CMK (cell line): ENCODE measurements at regions not wholly inside any gene's neighbourhood (a gene's known extent, or its start where the extent isn't known, plus 50 kb on each side); places are given as distances from the start of the nearest gene placed in this dataset.
"Not testable (repeated sequence)": the region's sequence is repeated elsewhere in the genome, so short reads cannot be mapped to it uniquely, and the experiment has no call there.

Experiments used
- DNase-seq: peaks from one replicate; pipeline ENCODE4 v3.0.0-alpha.2; 2010; ENCODE audit warnings: low read depth

DNA sequence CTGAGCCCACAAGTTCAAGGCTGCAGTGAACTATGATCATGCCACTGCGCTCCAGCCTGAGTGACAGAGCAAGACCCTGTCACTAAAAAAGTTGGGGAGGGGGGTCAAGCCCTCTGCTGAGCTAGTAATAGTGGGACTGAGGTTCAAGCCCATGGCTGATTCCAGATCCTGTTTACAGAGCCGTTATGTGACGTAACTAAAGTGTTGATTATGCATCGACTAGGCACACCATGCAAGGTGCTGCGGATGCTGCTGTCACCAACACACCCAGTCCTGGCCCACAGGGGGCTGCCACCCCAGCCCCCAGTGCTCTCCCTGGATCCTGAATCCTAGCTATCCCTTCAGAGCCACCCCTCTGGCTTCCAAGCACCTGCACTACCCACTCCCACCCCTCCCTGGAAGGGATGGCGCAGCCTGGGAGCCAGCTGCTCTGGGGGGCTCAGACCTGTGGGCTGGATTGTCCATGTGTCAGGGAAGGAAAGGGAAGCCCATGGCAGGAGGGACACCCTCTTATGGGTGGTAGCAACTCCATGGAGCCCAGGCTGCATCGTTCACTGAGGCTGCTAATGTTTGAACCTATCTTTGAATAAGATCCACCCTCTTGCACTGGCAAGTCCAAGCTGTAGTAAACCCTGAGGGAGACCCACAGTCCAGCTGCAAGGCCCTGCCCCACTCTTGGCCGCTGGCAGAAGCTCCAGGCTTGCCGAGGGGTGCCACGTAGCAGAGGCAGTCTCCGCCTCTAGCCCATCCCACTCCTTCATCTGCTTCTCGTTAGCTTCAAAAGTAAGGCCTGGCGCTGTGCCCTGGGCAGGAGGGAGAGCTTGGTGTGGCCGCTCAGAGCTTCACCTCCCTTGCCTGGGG, 95.0 kb downstream of the SNX5 start:
- no peak for DNase-seq

DNA sequence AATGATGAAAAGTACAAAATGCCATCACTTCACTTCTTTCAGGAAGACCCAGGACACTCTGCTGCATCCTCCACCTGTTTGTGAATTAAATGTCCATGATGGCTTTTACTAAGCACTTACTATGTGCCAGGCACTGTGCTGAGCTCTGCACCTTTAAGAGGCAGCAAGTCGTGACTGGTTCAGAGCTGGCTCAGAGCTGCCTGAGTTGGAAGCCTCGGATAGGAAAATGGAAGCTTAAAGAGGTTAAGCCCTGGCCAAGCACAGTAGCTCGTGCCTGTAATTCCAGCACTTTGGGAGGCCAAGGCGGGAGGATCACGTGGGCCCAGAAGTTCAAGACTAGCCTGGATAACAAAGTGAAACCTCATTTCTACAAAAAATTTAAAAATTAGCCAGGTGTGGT, 95.6 kb downstream of the SNX5 start:
- no peak for DNase-seq

DNA sequence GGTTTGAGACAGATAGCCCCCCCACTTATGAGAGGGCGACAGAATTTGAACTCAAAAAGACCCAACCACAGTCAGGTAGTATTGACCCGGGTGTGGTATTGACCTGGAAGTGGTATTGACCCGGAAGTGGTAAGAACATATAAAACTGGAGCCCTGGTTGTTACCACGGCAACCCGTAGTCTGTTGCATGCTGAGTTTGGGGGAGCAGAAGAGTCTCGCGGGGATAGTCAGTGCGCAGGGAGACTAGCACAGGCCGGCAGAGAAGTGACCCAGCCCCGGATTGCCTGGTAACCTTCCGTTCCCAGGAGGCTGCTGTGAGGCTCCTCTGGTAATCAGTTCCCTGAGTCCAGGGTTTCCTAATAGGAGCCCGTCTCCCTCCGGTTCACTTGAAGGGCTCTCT, 96.2 kb downstream of the SNX5 start:
- DNase-seq = no peak

DNA sequence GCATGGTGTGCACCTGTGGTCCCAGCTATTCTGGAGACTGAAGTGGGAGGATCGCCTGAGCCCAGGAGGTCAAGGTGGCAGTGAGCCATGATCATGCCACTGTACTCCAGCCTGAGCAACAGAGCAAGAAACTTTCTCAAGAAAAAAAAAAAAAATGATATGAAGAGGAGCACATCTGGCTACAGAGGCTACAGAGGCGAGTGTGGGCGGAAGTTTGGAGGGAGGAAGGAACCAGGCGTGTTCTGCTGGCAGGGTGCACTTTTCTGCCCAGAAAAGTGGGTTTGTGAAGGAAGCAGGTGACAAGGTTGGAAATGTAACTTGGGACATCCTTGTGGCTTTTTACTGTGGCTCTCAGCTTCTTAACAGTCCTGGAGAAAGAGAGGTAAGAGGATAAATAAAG, 96.7 kb downstream of the SNX5 start:
- no peak for DNase-seq

DNA sequence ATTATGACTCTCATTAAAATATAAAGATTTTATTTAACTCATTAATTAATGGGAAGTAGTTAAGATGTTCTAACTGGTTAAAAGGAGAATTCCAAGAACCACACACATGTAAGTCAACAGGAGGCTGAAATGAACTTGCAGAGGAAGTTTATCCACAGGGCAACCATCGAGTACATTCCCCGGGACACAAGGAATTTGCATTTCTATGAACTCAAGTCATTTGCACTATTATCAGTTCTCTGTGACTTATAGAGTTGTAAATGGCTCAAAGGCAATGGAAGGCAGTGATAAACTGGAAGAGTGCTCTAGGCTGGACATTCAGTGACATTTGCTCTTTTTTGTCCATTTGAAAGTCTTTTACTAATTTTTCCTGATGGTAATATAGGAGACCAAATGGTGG, 97.4 kb downstream of the SNX5 start:
- DNase-seq = no peak

DNA sequence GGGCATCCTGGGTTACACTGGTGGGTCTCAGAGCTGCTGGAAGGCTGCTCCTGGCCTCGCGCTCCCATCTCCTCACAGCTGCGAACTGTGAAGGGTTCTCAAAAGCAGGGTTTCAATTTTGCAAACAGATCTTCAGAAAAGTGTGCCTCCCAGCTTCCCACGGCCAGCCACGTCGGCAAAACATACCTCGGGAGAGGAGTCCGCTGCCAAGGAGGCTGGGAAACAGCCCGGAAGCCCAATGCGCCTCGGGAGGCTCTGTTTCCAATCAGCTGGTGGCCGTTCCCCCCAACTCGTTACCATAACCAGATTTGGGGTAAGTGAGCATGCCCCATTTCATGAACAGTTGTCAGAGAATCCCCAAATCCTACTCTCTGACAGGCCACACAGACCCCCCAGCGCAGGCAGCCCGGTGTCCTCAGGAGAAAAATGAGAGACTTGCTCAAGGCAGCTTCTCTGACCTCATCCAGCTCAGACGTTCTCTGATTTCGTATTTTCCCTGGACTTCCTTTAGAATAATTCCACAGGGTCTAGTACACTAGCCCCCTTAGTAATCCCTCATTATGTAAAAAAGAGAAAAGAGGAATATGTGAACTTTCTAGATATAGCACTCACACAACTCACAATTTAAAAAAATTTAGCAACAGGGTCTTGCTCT, 98.4 kb downstream of the SNX5 start:
- DNase-seq = no peak

DNA sequence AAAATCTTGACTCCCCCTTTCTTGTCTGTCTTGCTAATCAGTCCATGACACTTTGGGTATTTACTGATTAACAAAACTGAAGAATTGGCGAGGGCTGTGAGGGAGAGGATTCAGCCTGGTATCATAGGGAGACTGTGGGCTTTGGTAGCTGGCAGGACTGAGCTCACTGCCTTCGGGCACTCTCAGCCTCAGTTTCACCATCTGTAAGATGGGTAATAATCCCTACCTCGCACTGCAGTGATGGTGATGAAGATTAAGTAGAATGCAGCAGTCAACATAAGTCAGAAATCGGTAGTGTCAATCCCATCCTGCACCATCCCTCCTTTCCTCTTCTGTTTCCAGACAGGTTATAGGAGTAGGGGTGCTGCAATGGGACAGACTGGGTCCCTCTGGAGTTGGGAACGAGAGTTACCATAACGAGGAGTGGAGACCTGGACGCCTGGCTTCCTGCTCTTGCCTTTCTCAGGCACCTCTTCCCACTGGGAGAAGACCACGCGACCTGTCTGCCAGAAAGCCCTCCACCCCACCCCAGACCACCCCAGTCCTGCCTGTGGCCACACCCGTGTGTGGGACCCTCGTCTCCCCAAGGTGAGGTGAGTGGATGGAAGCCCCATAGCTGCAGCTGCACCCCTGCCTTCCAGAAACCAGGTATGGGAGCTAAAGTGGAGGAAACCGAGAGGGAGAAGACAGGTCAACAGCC, 99.1 kb downstream of the SNX5 start:
- no peak for DNase-seq

DNA sequence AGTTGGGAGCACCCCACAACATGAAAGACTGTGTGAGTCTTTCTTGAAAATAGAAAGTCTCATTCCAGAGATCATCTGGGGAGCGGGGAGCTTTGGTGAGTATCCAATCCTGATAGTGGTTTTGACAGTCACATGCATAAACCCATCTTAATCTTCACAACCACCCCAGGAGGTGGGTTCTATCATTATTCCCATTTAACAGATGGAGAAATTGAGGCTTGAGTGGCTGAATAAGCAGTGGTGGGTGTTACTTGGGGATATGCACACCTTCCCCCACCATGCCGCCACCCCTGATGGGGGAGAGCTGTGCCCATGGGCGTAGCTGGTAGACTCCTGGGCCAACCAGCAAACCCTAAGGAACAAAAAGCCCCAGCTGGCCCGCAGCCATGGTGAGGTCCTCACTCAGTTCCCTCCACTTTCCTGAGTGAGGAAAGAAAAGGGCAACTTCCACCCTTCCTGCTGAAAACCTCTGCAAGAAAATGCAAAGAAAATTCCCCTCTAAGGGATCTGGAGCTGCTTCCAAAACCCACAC, 99.8 kb downstream of the SNX5 start:
- DNase-seq = no peak

DNA sequence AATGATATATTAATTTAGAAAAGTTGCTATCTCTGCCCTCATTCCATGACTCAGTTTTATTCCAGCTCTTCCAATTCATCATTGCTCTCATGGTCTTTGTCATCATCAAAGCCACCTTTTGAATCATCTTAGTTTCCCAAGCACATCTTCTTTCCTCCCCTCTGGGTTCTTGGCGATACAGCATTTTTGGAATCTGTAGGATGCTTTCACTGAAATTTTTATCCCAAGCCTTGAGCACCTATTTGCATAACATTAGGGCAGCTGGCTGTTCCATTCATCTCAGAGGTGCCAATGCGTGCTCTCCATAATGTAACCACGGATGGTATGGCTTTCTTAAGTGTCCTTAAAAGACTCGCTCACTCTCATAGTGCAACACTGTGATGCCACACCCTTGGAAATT, 100.4 kb downstream of the SNX5 start:
- DNase-seq = no peak

DNA sequence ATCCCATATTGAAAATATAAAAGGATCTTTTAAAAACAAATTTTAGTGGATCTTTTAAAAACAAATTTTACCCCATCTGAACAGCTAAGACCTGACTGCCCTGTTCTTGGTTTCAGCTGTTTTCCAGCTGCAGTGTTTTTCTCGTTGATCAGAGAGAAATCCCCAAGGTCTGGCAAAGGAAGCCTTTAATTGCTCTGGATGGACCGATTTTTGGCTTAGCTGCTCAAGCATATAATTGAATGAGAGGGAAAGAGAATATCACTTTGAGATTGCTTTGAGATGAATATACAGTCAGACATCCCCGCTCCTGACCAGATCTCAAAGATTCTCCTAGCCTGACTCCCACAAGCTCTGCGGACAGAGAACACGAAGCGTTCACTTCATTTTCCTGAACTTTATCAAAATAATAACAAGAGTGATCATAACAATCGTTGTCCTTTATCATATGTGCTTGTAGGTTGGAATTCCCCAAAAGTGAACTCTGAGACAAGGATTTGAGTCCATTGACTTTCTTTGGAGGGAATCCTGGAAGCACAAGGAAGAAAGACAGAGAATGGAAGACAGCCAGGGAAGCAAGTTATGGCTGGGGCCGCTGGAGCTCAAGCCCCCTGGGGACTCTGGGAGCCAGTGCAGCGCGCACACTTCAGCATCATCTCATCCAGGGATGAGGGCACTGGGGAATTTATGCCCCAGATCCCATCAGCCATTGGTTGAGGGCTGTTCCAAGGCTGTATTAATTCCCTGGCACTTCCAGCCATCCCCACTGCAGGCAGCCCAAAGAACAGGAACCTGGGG, 101.3 kb downstream of the SNX5 start:
- no peak for DNase-seq

DNA sequence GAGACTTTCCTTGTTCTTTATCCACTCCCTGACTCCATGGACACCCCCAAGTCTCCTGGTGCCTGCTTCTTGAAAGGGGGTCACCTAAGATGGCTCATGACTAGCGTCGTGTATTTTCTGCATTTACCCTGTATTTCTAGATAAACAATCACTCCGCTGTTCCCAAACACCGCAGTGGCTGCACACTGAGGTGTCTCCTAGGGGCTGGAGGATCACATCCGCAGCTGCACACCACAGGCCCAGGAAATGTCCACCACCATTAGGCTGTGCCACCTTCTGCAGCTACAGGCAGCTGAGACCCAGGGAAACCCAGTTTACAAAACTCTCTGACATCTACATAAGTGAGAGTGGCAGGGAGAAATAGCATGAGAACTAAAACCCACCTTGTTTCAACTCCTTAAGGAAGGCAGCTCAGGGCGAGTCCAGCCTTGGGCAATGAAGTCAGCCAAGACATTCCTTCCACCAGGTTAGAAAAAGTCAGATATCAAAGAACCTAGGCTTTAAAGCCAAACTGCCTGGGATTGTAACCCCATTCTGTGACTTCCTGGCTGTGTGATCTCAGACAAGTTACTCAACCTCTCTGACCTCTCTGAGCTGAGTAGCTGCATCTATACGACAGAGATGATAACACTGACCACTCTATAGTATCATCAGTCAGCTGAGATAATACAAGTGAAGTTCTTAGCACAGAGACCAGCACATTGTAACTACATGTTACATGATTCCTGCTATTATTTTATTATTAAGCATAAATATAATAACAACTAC, 102.2 kb downstream of the SNX5 start:
- DNase-seq = no peak

DNA sequence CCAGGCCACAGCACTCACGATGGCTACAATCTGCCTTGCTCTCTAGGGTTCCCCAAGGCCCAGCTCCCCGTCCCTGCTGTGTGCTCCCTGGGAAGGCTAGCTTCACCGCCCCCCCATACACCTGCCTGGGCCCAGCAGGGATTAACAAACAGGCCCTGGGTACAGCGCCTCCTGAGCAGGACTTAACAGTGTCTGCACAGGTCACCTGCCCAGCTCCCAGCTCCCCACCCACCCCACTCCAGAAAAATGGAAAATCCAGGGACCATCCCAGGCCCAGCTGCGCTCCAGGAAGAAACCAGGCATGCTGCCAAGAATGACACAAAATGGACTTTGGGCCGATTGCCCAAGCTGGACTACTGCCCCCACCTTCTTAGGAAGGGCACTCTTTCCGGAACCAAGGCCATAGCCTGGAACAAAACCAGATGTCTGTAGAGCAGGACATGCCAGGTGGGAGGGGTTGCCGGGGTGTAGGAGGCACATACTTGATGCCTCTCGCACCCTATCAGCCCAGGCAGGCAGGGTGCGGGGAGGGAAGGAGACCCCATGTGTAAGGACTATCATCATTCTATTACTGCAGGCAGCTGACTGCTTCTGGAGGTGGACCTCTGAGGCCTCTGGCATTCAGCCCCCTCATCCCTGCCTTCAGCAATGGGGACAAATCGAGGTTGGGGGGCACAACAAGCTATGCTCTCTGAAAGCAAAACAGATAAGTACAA, 104.9 kb downstream of the SNX5 start:
- DNase-seq = no peak

DNA sequence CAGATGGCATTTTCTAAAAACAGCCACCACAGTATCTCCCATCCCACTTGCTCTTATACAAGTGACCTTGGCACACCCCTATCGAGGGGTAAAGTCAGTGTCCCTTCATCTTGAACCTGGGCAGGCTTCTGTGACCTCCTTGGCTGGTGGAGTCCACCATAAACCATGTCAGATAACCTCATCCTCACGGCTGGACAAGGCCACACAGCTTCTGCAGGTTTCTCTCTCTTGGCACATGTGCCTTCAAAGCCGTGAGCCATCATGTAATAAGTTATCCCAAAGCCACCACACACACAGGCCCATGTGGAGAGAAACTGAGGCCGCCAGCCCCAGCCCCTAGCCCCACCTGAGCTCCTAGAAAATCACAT, 105.4 kb downstream of the SNX5 start:
- DNase-seq = no peak

DNA sequence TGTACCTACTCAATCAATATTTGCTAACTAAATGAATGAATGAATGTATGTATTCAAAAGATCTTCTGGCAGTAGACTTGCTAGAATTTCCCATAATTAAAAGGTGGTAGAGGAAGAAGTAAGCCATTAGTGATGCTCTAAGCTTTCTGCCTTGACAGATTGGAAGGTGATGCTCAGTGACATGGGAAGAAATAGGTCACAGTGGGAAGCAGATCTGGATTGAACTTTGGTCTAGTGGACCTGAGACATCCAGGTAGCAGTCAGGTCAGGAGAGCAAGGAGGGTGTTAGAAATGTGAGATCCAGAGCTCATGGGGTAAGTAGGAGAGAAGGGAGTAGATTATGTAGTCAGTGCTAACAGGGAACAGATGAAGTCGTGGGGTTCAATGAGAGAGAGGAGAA, 106.4 kb downstream of the SNX5 start:
- DNase-seq = no peak

DNA sequence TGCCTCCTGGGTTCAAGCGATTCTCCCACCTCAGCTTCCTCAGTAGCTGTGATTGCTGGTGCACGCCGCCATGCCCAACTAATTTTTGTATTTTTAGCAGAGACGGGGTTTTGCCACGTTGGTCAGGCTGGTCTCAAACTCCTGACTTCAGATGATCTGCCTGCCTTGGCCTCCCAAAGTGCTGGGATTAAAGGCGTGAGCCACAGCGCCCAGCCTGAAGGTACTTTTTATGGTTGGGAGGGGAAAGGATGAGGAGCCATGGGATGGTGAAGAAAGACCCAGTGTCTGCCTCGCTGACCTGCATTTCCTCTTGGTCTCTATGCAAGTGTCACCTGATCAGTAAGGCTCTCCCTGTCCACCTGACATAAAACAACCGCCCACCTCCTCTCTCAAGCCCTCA, 107.0 kb downstream of the SNX5 start:
- DNase-seq = not testable (repeated sequence)

DNA sequence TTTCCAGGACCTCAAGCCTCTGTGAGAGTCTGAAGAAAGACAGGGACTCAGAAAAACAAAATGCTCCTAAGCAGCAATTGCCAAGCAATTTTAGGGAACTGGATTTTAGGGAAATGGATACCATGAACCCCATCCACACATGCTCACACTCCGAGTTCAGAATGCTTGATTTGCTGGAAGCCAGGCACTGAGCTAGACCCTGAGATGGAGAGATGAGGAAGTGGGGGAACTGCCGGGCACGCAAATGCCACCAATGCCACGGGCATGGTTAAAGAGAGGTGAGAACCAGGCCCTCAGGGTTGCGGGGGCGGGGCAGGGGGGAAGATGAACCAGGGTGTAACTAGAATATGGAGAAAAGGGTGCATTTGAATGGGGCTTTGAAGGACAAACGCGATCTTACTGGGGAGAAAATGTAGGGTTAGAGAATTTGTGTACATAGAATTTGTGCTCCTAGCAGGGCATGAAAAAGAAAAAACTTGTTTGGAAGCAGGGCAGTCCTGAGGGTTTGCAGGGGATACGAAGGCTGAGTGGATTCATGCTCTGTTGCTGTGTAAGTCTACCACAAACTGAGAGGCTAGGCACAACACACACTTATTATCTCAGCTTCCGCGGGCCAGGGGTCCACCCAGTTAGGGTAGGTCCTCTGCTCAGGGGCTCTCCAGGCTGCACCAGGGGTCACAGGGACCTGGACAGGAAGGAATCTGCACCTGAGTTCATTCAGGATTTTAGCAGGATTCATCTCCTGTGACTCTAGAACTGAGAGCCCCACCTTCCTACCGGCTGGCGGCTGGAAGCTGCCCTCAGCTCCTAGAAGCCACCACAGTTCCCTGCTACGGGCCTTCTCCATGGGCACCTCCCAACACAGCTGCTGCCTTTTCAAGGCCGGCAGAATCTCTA, 108.0 kb downstream of the SNX5 start:
- DNase-seq = no peak

DNA sequence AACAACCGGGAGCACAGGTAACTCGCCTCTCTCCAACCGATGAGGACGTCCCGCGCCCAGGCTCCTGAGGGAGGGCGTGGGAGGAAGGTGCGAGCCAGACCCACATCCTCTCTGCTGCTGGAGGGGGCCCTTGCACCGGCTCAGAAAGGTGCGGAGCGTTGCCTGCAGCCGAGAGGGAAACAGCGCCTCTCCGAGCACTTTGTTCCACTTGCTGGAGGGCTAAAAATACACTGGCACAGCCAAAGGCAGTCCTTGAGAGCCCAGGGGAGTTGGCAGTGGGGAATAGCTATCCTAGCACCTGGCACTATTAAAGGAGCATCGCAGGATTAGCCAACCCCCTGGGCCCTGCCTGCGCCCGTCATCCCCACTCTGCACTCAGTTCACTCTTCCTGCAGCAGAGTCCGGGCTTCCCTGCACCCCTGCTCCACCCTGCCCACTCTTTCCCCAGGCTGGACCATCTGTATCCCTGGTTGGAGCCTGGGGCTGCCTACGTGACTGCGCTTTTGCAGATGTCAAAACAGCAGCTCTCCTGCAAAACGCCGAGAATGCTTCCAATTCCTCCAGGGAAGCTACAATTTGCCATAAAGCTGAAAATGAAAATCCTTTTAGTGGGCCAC, 108.9 kb downstream of the SNX5 start:
- no peak for DNase-seq

DNA sequence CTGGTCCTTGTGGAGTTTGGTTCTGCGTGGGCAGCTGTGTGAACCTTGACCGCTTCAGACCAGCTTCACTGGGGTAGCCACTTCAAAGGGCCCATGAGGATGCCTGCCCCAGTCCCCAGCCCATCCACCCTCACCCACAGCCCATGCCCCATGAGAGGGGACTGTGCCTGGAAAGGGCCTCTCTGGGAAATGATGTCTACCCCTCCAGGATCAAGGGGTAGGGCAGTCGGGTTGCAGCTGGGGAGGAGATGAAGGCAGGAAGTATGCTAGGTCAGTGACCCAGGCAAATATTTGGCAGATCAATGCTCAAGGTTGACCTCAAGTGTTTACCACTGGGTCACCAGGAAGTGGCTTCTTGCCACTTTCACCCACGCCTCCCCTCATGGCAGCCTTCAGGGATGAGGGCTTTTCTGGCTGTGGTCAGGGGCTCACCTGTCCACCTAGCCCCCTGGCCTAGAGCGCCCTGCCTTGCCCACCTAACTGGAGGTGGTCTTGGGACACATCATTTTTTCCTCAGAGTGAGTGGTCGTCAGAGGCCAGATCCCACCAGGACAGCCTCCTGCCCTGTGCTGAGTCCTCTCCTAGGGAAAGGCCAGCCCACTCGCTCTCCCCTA, 109.5 kb downstream of the SNX5 start:
- DNase-seq = no peak
